ENCODE measurements at regions not wholly inside any gene's neighbourhood (a gene's known extent, or its start where the extent isn't known, plus 50 kb on each side); places are given as distances from the start of the nearest gene placed in this dataset.

- no peaks in the 10 kb centered on the region for H3K4me1 ChIP-seq
- intact Hi-C loops (cut with DNase I; ENCODE audit: low total_unique reads): no loop called here
- no peaks in the 10 kb centered on the region for H3K9me3 ChIP-seq
- TF ChIP-seq, protein P1, sequence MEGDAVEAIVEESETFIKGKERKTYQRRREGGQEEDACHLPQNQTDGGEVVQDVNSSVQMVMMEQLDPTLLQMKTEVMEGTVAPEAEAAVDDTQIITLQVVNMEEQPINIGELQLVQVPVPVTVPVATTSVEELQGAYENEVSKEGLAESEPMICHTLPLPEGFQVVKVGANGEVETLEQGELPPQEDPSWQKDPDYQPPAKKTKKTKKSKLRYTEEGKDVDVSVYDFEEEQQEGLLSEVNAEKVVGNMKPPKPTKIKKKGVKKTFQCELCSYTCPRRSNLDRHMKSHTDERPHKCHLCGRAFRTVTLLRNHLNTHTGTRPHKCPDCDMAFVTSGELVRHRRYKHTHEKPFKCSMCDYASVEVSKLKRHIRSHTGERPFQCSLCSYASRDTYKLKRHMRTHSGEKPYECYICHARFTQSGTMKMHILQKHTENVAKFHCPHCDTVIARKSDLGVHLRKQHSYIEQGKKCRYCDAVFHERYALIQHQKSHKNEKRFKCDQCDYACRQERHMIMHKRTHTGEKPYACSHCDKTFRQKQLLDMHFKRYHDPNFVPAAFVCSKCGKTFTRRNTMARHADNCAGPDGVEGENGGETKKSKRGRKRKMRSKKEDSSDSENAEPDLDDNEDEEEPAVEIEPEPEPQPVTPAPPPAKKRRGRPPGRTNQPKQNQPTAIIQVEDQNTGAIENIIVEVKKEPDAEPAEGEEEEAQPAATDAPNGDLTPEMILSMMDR (IDR thresholded peaks at IDR 0.05): no peak
- TF ChIP-seq POLR2A (IDR thresholded peaks at IDR 0.05): no peak
- TF ChIP-seq POLR2AphosphoS5 (IDR thresholded peaks at IDR 0.05): no peak
- H3K36me3 ChIP-seq: no peaks in the 10 kb centered on the region
- no peaks in the 10 kb centered on the region for H3K27me3 ChIP-seq
- DNase-seq (ENCODE audit: low spot score in 2 of 2): no peak
- H3K27ac ChIP-seq: no peak overlapping the region
- H3K4me3 ChIP-seq: no peak overlapping the region
Measured at GRCh38 chr5:159781626-159782157, 134.6 kb upstream of the ADRA1B start.

DNA sequence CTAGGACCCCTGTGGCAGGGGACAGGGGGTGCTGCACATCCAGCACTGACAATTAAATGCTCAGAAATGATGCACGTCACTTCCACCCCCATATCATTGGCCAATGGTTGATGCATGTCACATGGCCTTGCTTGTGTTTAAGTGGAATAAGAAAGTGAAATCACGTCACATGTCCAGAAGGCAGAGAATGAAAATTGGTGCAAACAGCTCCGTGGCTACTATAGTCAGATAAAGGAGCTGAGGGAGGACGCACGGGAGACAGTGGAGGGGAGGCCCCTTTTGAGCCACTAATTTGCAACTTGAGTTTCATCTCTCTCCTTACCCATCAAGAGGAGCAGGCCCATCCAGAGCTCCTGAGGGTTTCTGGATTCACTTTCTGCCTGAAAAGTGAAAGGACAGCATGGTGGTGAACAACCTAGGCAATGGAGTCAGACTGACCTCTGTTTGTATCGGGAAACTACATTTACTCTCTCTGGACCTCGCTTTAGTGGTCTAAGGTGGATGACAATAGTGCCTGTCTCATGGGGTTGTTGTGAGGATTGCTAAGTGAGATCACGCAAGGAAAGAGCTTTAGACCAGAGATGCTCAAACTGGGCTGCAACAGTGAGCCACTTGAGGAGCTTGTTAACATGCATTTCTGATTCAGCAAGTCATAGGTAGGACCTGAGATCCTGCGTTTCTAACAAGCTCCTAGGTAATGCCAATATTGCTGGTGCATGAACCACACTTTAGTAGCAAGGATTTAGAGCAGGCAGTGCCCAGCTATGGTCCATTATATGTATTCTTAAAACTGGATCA lies 133.9 kb upstream of the ADRA1B start:
- no peaks in the 10 kb centered on the region for H3K27me3 ChIP-seq
- no peak for TF ChIP-seq POLR2A (IDR thresholded peaks at IDR 0.05)
- DNase-seq (ENCODE audit: low spot score in 2 of 2): no peak
- H3K4me1 ChIP-seq: no peaks in the 10 kb centered on the region
- no peaks in the 10 kb centered on the region for H3K36me3 ChIP-seq
- H3K9me3 ChIP-seq: no peaks in the 10 kb centered on the region
- intact Hi-C loops (cut with DNase I; ENCODE audit: low total_unique reads): no loop called here
- H3K27ac ChIP-seq: no peak overlapping the region
- no peak overlapping the region for H3K4me3 ChIP-seq

GRCh38 chr5:159782995-159783300 lies 133.3 kb upstream of the ADRA1B start:
- DNase-seq (ENCODE audit: low spot score in 2 of 2): no peak
- H3K27me3 ChIP-seq: no peaks in the 10 kb centered on the region
- no peaks in the 10 kb centered on the region for H3K4me1 ChIP-seq
- H3K36me3 ChIP-seq: no peaks in the 10 kb centered on the region
- H3K9me3 ChIP-seq: no peaks in the 10 kb centered on the region
- TF ChIP-seq POLR2A (IDR thresholded peaks at IDR 0.05) (no peak), POLR2AphosphoS5 (IDR thresholded peaks at IDR 0.05) (no peak)
- TF ChIP-seq, protein P1 (IDR thresholded peaks at IDR 0.05): no peak
- intact Hi-C loops (cut with DNase I; ENCODE audit: low total_unique reads): no loop called here
- no peak overlapping the region for H3K27ac ChIP-seq
- no peak overlapping the region for H3K4me3 ChIP-seq

- TF ChIP-seq, protein P1 (IDR thresholded peaks at IDR 0.05): no peak
- TF ChIP-seq POLR2A (IDR thresholded peaks at IDR 0.05): no peak
- no peak for TF ChIP-seq POLR2AphosphoS5 (IDR thresholded peaks at IDR 0.05)
- no peaks in the 10 kb centered on the region for H3K27me3 ChIP-seq
- no peak for DNase-seq (ENCODE audit: low spot score in 2 of 2)
- no peaks in the 10 kb centered on the region for H3K36me3 ChIP-seq
- H3K9me3 ChIP-seq: no peaks in the 10 kb centered on the region
- no peak overlapping the region for H3K4me3 ChIP-seq
- no peak overlapping the region for H3K27ac ChIP-seq
- H3K4me1 ChIP-seq: no peaks in the 10 kb centered on the region
- intact Hi-C loops (cut with DNase I; ENCODE audit: low total_unique reads): no loop called here
Measured at GRCh38 chr5:159783726-159784247, 132.5 kb upstream of the ADRA1B start.

GRCh38 chr5:159784993-159785392 lies 131.3 kb upstream of the ADRA1B start:
- no peak overlapping the region for H3K4me3 ChIP-seq
- intact Hi-C loops (cut with DNase I; ENCODE audit: low total_unique reads): no loop called here
- H3K4me1 ChIP-seq: no peaks in the 10 kb centered on the region
- no peak overlapping the region for H3K27ac ChIP-seq
- no peak for DNase-seq (ENCODE audit: low spot score in 2 of 2)
- no peaks in the 10 kb centered on the region for H3K36me3 ChIP-seq
- H3K27me3 ChIP-seq: no peaks in the 10 kb centered on the region
- TF ChIP-seq POLR2A (IDR thresholded peaks at IDR 0.05): no peak
- H3K9me3 ChIP-seq: no peaks in the 10 kb centered on the region

- H3K9me3 ChIP-seq: no peaks in the 10 kb centered on the region
- TF ChIP-seq, protein P1 (IDR thresholded peaks at IDR 0.05): no peak
- TF ChIP-seq POLR2AphosphoS5 (IDR thresholded peaks at IDR 0.05): no peak
- TF ChIP-seq POLR2A (IDR thresholded peaks at IDR 0.05): no peak
- H3K27me3 ChIP-seq: no peaks in the 10 kb centered on the region
- H3K4me1 ChIP-seq: no peaks in the 10 kb centered on the region
- peak overlapping the region in 1 of 2 donors; percentile 25 for H3K27ac ChIP-seq
- no peaks in the 10 kb centered on the region for H3K36me3 ChIP-seq
- H3K4me3 ChIP-seq: no peak overlapping the region
- no peak for DNase-seq (ENCODE audit: low spot score in 2 of 2)
- intact Hi-C loops (cut with DNase I; ENCODE audit: low total_unique reads): no loop called here
Measured at GRCh38 chr5:159785656-159786055, 130.6 kb upstream of the ADRA1B start.

All from breast epithelium (tissue), 4 donors.